ENCODE measurements at regions not wholly inside any gene's neighbourhood (a gene's known extent, or its start where the extent isn't known, plus 50 kb on each side); places are given as distances from the start of the nearest gene placed in this dataset.

- no peaks in the 10 kb centered on the region for H3K27me3 ChIP-seq (ENCODE audit: control insufficient read depth, insufficient read depth, low read length)
- no peak overlapping the region for H3K9ac ChIP-seq (ENCODE audit: insufficient read depth, low read length)
- no peak for DNase-seq (ENCODE audit: low read depth in 2 of 2)
- H3K79me2 ChIP-seq (ENCODE audit: control insufficient read depth, insufficient read depth, low read length): no peaks in the 10 kb centered on the region
- TF ChIP-seq, protein P1, sequence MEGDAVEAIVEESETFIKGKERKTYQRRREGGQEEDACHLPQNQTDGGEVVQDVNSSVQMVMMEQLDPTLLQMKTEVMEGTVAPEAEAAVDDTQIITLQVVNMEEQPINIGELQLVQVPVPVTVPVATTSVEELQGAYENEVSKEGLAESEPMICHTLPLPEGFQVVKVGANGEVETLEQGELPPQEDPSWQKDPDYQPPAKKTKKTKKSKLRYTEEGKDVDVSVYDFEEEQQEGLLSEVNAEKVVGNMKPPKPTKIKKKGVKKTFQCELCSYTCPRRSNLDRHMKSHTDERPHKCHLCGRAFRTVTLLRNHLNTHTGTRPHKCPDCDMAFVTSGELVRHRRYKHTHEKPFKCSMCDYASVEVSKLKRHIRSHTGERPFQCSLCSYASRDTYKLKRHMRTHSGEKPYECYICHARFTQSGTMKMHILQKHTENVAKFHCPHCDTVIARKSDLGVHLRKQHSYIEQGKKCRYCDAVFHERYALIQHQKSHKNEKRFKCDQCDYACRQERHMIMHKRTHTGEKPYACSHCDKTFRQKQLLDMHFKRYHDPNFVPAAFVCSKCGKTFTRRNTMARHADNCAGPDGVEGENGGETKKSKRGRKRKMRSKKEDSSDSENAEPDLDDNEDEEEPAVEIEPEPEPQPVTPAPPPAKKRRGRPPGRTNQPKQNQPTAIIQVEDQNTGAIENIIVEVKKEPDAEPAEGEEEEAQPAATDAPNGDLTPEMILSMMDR (conservative IDR thresholded peaks at IDR 0.05 in 1 of 2, IDR thresholded peaks at IDR 0.05 in 1 of 2; ENCODE audit: low read depth in 1 of 2, low read length in 2 of 2): no peak
- no peak for TF ChIP-seq EZH2 (IDR thresholded peaks at IDR 0.05; ENCODE audit: low read length, missing control alignments)
- no peak overlapping the region for H3K27ac ChIP-seq (ENCODE audit: insufficient read depth, low read length)
- H3K4me2 ChIP-seq (ENCODE audit: extremely low read depth, insufficient read depth, low read length): no peak overlapping the region
- no peaks in the 10 kb centered on the region for H3K36me3 ChIP-seq (ENCODE audit: control insufficient read depth, insufficient read depth, low read length)
- H3K4me3 ChIP-seq (replicated peaks in 1 of 4; ENCODE audit: control extremely low read depth in 1 of 4, insufficient read depth in 1 of 4, low read depth in 3 of 4, low read length in 4 of 4): no peak overlapping the region
- no peaks in the 10 kb centered on the region for H3K4me1 ChIP-seq (ENCODE audit: control insufficient read depth, extremely low read depth, insufficient read depth, low read length)
- no peak overlapping the region for H2AFZ ChIP-seq (ENCODE audit: low read length)
- H3K9me3 ChIP-seq (ENCODE audit: control insufficient read depth, insufficient read depth, low read depth, low read length): no peaks in the 10 kb centered on the region
- H4K20me1 ChIP-seq (ENCODE audit: control insufficient read depth, extremely low read depth, insufficient read depth, low read length): no peaks in the 10 kb centered on the region
Measured at GRCh38 chr16:9658586-9658985, 523.6 kb downstream of the GRIN2A start.

DNA sequence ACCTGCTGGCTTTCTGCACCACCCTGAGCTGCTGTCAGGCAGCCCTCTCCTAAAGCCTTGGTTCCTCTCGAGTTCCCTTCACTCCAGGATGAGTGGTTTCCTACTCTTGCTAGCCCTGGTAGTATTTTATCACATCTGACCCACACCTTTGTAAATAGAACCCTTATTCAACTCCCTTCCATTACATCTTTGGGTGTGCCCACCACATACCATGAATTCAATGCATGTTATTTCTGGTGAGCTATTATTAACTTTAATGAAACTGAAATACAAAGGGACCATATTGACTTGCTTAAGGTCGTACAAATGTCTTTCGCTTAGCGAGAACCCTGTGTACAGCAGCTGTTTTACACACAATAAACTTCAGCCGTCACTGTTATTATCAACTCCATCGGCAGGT is 521.3 kb downstream of the GRIN2A start:
- H4K20me1 ChIP-seq (ENCODE audit: control insufficient read depth, extremely low read depth, insufficient read depth, low read length): no peaks in the 10 kb centered on the region
- DNase-seq (ENCODE audit: low read depth in 2 of 2): no peak

GRCh38 chr16:9661336-9662017 is 520.8 kb downstream of the GRIN2A start:
- no peaks in the 10 kb centered on the region for H3K79me2 ChIP-seq (ENCODE audit: control insufficient read depth, insufficient read depth, low read length)
- no peak overlapping the region for H3K27ac ChIP-seq (ENCODE audit: insufficient read depth, low read length)
- no peaks in the 10 kb centered on the region for H3K27me3 ChIP-seq (ENCODE audit: control insufficient read depth, insufficient read depth, low read length)
- no peak overlapping the region for H3K9ac ChIP-seq (ENCODE audit: insufficient read depth, low read length)
- no peak overlapping the region for H3K4me3 ChIP-seq (replicated peaks in 1 of 4; ENCODE audit: control extremely low read depth in 1 of 4, insufficient read depth in 1 of 4, low read depth in 3 of 4, low read length in 4 of 4)
- no peaks in the 10 kb centered on the region for H3K4me1 ChIP-seq (ENCODE audit: control insufficient read depth, extremely low read depth, insufficient read depth, low read length)
- no peak for TF ChIP-seq EZH2 (IDR thresholded peaks at IDR 0.05; ENCODE audit: low read length, missing control alignments)
- TF ChIP-seq, protein P1 (conservative IDR thresholded peaks at IDR 0.05 in 1 of 2, IDR thresholded peaks at IDR 0.05 in 1 of 2; ENCODE audit: low read depth in 1 of 2, low read length in 2 of 2): no peak
- no peak overlapping the region for H3K4me2 ChIP-seq (ENCODE audit: extremely low read depth, insufficient read depth, low read length)
- H4K20me1 ChIP-seq (ENCODE audit: control insufficient read depth, extremely low read depth, insufficient read depth, low read length): no peaks in the 10 kb centered on the region
- H3K9me3 ChIP-seq (ENCODE audit: control insufficient read depth, insufficient read depth, low read depth, low read length): no peaks in the 10 kb centered on the region
- no peaks in the 10 kb centered on the region for H3K36me3 ChIP-seq (ENCODE audit: control insufficient read depth, insufficient read depth, low read length)
- no peak for DNase-seq (ENCODE audit: low read depth in 2 of 2)
- H2AFZ ChIP-seq (ENCODE audit: low read length): no peak overlapping the region

More for the DNA sequence above, 521.3 kb downstream of the GRIN2A start:
- H2AFZ ChIP-seq (ENCODE audit: low read length): no peak overlapping the region
- H3K79me2 ChIP-seq (ENCODE audit: control insufficient read depth, insufficient read depth, low read length): no peaks in the 10 kb centered on the region
- no peak overlapping the region for H3K27ac ChIP-seq (ENCODE audit: insufficient read depth, low read length)
- no peaks in the 10 kb centered on the region for H3K4me1 ChIP-seq (ENCODE audit: control insufficient read depth, extremely low read depth, insufficient read depth, low read length)
- no peak for TF ChIP-seq EZH2 (IDR thresholded peaks at IDR 0.05; ENCODE audit: low read length, missing control alignments)
- TF ChIP-seq, protein P1 (conservative IDR thresholded peaks at IDR 0.05 in 1 of 2, IDR thresholded peaks at IDR 0.05 in 1 of 2; ENCODE audit: low read depth in 1 of 2, low read length in 2 of 2): no peak
- H3K9me3 ChIP-seq (ENCODE audit: control insufficient read depth, insufficient read depth, low read depth, low read length): no peaks in the 10 kb centered on the region
- no peak overlapping the region for H3K9ac ChIP-seq (ENCODE audit: insufficient read depth, low read length)
- H3K4me2 ChIP-seq (ENCODE audit: extremely low read depth, insufficient read depth, low read length): no peak overlapping the region
- no peaks in the 10 kb centered on the region for H3K27me3 ChIP-seq (ENCODE audit: control insufficient read depth, insufficient read depth, low read length)
- no peak overlapping the region for H3K4me3 ChIP-seq (replicated peaks in 1 of 4; ENCODE audit: control extremely low read depth in 1 of 4, insufficient read depth in 1 of 4, low read depth in 3 of 4, low read length in 4 of 4)
- H3K36me3 ChIP-seq (ENCODE audit: control insufficient read depth, insufficient read depth, low read length): no peaks in the 10 kb centered on the region

Measured in fibroblast of lung (primary cell).